ENCODE measurements at regions not wholly inside any gene's neighbourhood (a gene's known extent, or its start where the extent isn't known, plus 50 kb on each side); places are given as distances from the start of the nearest gene placed in this dataset.

GRCh38 chr18:37661061-37661460 is 95.5 kb upstream of the CELF4 start:
- no peaks in the 10 kb centered on the region for H4K20me1 ChIP-seq (ENCODE audit: insufficient read depth, low read length)
- no peaks in the 10 kb centered on the region for H3K4me1 ChIP-seq (ENCODE audit: insufficient read depth, low read length, severe bottlenecking)
- H3K27ac ChIP-seq (ENCODE audit: low read depth, low read length, poor library complexity, severe bottlenecking): no peak overlapping the region
- TF ChIP-seq EZH2 (IDR thresholded peaks at IDR 0.05; ENCODE audit: borderline replicate concordance, low read length) (no peak), CTCF (IDR thresholded peaks at IDR 0.05; ENCODE audit: low read length) (no peak)
- H3K9ac ChIP-seq (ENCODE audit: low read length): no peak overlapping the region
- no peaks in the 10 kb centered on the region for H3K36me3 ChIP-seq (ENCODE audit: insufficient read depth, low read length)
- H3F3A ChIP-seq (ENCODE audit: insufficient read depth, low read length): no peaks in the 10 kb centered on the region
- no peaks in the 10 kb centered on the region for H3K79me2 ChIP-seq (ENCODE audit: insufficient read depth, low read length)
- no peaks in the 10 kb centered on the region for H3K9me2 ChIP-seq (ENCODE audit: low read depth, low read length)
- no peak overlapping the region for H2AFZ ChIP-seq (ENCODE audit: low read length)
- H3K9me3 ChIP-seq (ENCODE audit: low read length): no peaks in the 10 kb centered on the region
- H3K4me3 ChIP-seq (ENCODE audit: low read depth, low read length, poor library complexity, severe bottlenecking): no peak overlapping the region
- H3K27me3 ChIP-seq (ENCODE audit: insufficient read depth, low read length): no peaks in the 10 kb centered on the region
- no peak overlapping the region for H3K4me2 ChIP-seq (ENCODE audit: low read length)

GRCh38 chr18:37660658-37661057 is 95.1 kb upstream of the CELF4 start:
- Histone ChIP-seq H3K4me3 (ENCODE audit: low read depth, low read length, poor library complexity, severe bottlenecking) (no peak overlapping the region), H3K9me3 (ENCODE audit: low read length) (no peaks in the 10 kb centered on the region), H3K36me3 (ENCODE audit: insufficient read depth, low read length) (no peaks in the 10 kb centered on the region), H3K27me3 (ENCODE audit: insufficient read depth, low read length) (no peaks in the 10 kb centered on the region), H3K9ac (ENCODE audit: low read length) (no peak overlapping the region), H3K4me2 (ENCODE audit: low read length) (no peak overlapping the region), H3K79me2 (ENCODE audit: insufficient read depth, low read length) (no peaks in the 10 kb centered on the region), H3F3A (ENCODE audit: insufficient read depth, low read length) (no peaks in the 10 kb centered on the region), H3K9me2 (ENCODE audit: low read depth, low read length) (no peaks in the 10 kb centered on the region), H3K27ac (ENCODE audit: low read depth, low read length, poor library complexity, severe bottlenecking) (no peak overlapping the region), H4K20me1 (ENCODE audit: insufficient read depth, low read length) (no peaks in the 10 kb centered on the region), H2AFZ (ENCODE audit: low read length) (no peak overlapping the region), H3K4me1 (ENCODE audit: insufficient read depth, low read length, severe bottlenecking) (no peaks in the 10 kb centered on the region)
- TF ChIP-seq EZH2 (IDR thresholded peaks at IDR 0.05; ENCODE audit: borderline replicate concordance, low read length) (no peak), CTCF (IDR thresholded peaks at IDR 0.05; ENCODE audit: low read length) (no peak)

- Histone ChIP-seq H3K27me3 (ENCODE audit: insufficient read depth, low read length) (no peaks in the 10 kb centered on the region), H3K9ac (ENCODE audit: low read length) (no peak overlapping the region), H4K20me1 (ENCODE audit: insufficient read depth, low read length) (no peaks in the 10 kb centered on the region), H3K4me1 (ENCODE audit: insufficient read depth, low read length, severe bottlenecking) (no peaks in the 10 kb centered on the region), H3K4me2 (ENCODE audit: low read length) (no peak overlapping the region), H3K4me3 (ENCODE audit: low read depth, low read length, poor library complexity, severe bottlenecking) (no peak overlapping the region), H3K9me2 (ENCODE audit: low read depth, low read length) (no peaks in the 10 kb centered on the region), H3K79me2 (ENCODE audit: insufficient read depth, low read length) (no peaks in the 10 kb centered on the region), H2AFZ (ENCODE audit: low read length) (no peak overlapping the region), H3K9me3 (ENCODE audit: low read length) (no peaks in the 10 kb centered on the region), H3F3A (ENCODE audit: insufficient read depth, low read length) (no peaks in the 10 kb centered on the region), H3K36me3 (ENCODE audit: insufficient read depth, low read length) (no peaks in the 10 kb centered on the region), H3K27ac (ENCODE audit: low read depth, low read length, poor library complexity, severe bottlenecking) (no peak overlapping the region)
- no peak for TF ChIP-seq CTCF (IDR thresholded peaks at IDR 0.05; ENCODE audit: low read length)
- TF ChIP-seq EZH2 (IDR thresholded peaks at IDR 0.05; ENCODE audit: borderline replicate concordance, low read length): no peak
Observed at GRCh38 chr18:37659906-37660305, 94.3 kb upstream of the CELF4 start.
